Fibroblast of the aortic adventitia (primary cell): ENCODE measurements at regions not wholly inside any gene's neighbourhood (a gene's known extent, or its start where the extent isn't known, plus 50 kb on each side); places are given as distances from the start of the nearest gene placed in this dataset.

Experiments
- DNase-seq: peaks from one replicate; pipeline ENCODE4 v3.0.0-alpha.2; 2010; ENCODE audit warnings: low read depth
- H3K4me3 ChIP-seq: 2 replicates; pipeline ENCODE4 v1.5.1; 2011; ENCODE audit warnings: low read depth, mild to moderate bottlenecking, control low read depth, low read length, moderate library complexity
- CTCF ChIP-seq: IDR thresholded peaks from 2 replicates; pipeline ENCODE4 v1.5.1; 2011; ENCODE audit warnings: mild to moderate bottlenecking, low read length, control low read depth, inconsistent platforms; ENCODE audit not compliant: insufficient read depth

GRCh38 chr5:88553986-88554385 lies 285.3 kb upstream of the TMEM161B start:
- no peak overlapping the region for H3K4me3 ChIP-seq
- no peak for TF ChIP-seq CTCF
- DNase-seq, result no peak

- no peak for DNase-seq
- no peak for TF ChIP-seq CTCF
- H3K4me3 ChIP-seq, result no peak overlapping the region
Observed at GRCh38 chr5:88553136-88553875, 284.7 kb upstream of the TMEM161B start.

- no peak for TF ChIP-seq CTCF
- H3K4me3 ChIP-seq, result no peak overlapping the region
- DNase-seq, result no peak
Observed at GRCh38 chr5:88552426-88552825, 283.8 kb upstream of the TMEM161B start.

- no peak overlapping the region for H3K4me3 ChIP-seq
- no peak for TF ChIP-seq CTCF
- no peak for DNase-seq
Observed at GRCh38 chr5:88551724-88552345, 283.2 kb upstream of the TMEM161B start.

- DNase-seq, result no peak
- no peak overlapping the region for H3K4me3 ChIP-seq
- no peak for TF ChIP-seq CTCF
Observed at GRCh38 chr5:88550736-88551135, 282.1 kb upstream of the TMEM161B start.

GRCh38 chr5:88548136-88548805 lies 279.6 kb upstream of the TMEM161B start:
- no peak for DNase-seq
- no peak for TF ChIP-seq CTCF
- no peak overlapping the region for H3K4me3 ChIP-seq
